ENCODE measurements at regions not wholly inside any gene's neighbourhood (a gene's known extent, or its start where the extent isn't known, plus 50 kb on each side); places are given as distances from the start of the nearest gene placed in this dataset.

GRCh38 chr14:26379951-26380350, 217.9 kb downstream of the NOVA1 start:
- DNase-seq (no peak), FAIRE-seq (no peak)
- no peaks in the 10 kb centered on the region for H3K27me3 ChIP-seq (ENCODE audit: control insufficient read depth in 3 of 3, insufficient read depth in 3 of 3, low read length in 3 of 3)
- no peaks in the 10 kb centered on the region for H3K36me3 ChIP-seq (ENCODE audit: control insufficient read depth in 3 of 3, insufficient read depth in 2 of 3, low read depth in 1 of 3, low read length in 3 of 3)
- H3K4me3 ChIP-seq (ENCODE audit: low read depth in 1 of 3, low read length in 3 of 3): no peak overlapping the region
- peaks cover 3 to 38% (median 7%) of the 10 kb centered on the region in 3 donors for H3K4me1 ChIP-seq (ENCODE audit: control insufficient read depth in 3 of 3, insufficient read depth in 2 of 3, low read depth in 1 of 3, low read length in 2 of 3)
- H3K27ac ChIP-seq (ENCODE audit: low read depth in 1 of 3, low read length in 2 of 3): no peak overlapping the region
- H3K9me3 ChIP-seq (ENCODE audit: control insufficient read depth in 2 of 2, insufficient read depth in 1 of 2, low read depth in 1 of 2, low read length in 1 of 2): no peaks in the 10 kb centered on the region
- 83 to 86% (median 83%) methylated on average over 1 of the region's 1 CpG for WGBS, 3 donors

- Histone ChIP-seq H3K9me3 (ENCODE audit: control insufficient read depth in 2 of 2, insufficient read depth in 1 of 2, low read depth in 1 of 2, low read length in 1 of 2) (no peaks in the 10 kb centered on the region), H3K4me3 (ENCODE audit: low read depth in 1 of 3, low read length in 3 of 3) (no peak overlapping the region), H3K4me1 (ENCODE audit: control insufficient read depth in 3 of 3, insufficient read depth in 2 of 3, low read depth in 1 of 3, low read length in 2 of 3) (peaks cover under 1 to 23% (median 7%) of the 10 kb centered on the region in 3 donors), H3K27me3 (ENCODE audit: control insufficient read depth in 3 of 3, insufficient read depth in 3 of 3, low read length in 3 of 3) (no peaks in the 10 kb centered on the region), H3K27ac (ENCODE audit: low read depth in 1 of 3, low read length in 2 of 3) (no peak overlapping the region), H3K36me3 (ENCODE audit: control insufficient read depth in 3 of 3, insufficient read depth in 2 of 3, low read depth in 1 of 3, low read length in 3 of 3) (no peaks in the 10 kb centered on the region)
- 54 to 60% (median 56%) methylated on average over 5 of the region's 5 CpGs for WGBS, 3 donors
- no peak for DNase-seq
- no peak for FAIRE-seq
Measured at GRCh38 chr14:26377150-26377549, 220.7 kb downstream of the NOVA1 start.

GRCh38 chr14:26370115-26370514, 227.7 kb downstream of the NOVA1 start:
- H3K27me3 ChIP-seq (ENCODE audit: control insufficient read depth in 3 of 3, insufficient read depth in 3 of 3, low read length in 3 of 3): no peaks in the 10 kb centered on the region
- peak; percentile 53 to 89 for DNase-seq
- H3K4me3 ChIP-seq (ENCODE audit: low read depth in 1 of 3, low read length in 3 of 3): no peak overlapping the region
- no peak for FAIRE-seq
- H3K4me1 ChIP-seq (ENCODE audit: control insufficient read depth in 3 of 3, insufficient read depth in 2 of 3, low read depth in 1 of 3, low read length in 2 of 3): peaks cover 0 to 12% (median 2%) of the 10 kb centered on the region in 3 donors
- H3K9me3 ChIP-seq (ENCODE audit: control insufficient read depth in 2 of 2, insufficient read depth in 1 of 2, low read depth in 1 of 2, low read length in 1 of 2): no peaks in the 10 kb centered on the region
- WGBS, 3 donors: 22 to 33% (median 31%) methylated on average over 3 of the region's 3 CpGs
- H3K27ac ChIP-seq (ENCODE audit: low read depth in 1 of 3, low read length in 2 of 3): peak overlapping the region in 1 of 3 donors; percentile 71
- no peaks in the 10 kb centered on the region for H3K36me3 ChIP-seq (ENCODE audit: control insufficient read depth in 3 of 3, insufficient read depth in 2 of 3, low read depth in 1 of 3, low read length in 3 of 3)

- Histone ChIP-seq H3K9me3 (ENCODE audit: control insufficient read depth in 2 of 2, insufficient read depth in 1 of 2, low read depth in 1 of 2, low read length in 1 of 2) (no peaks in the 10 kb centered on the region), H3K36me3 (ENCODE audit: control insufficient read depth in 3 of 3, insufficient read depth in 2 of 3, low read depth in 1 of 3, low read length in 3 of 3) (no peaks in the 10 kb centered on the region), H3K27me3 (ENCODE audit: control insufficient read depth in 3 of 3, insufficient read depth in 3 of 3, low read length in 3 of 3) (no peaks in the 10 kb centered on the region), H3K4me3 (ENCODE audit: low read depth in 1 of 3, low read length in 3 of 3) (no peak overlapping the region), H3K4me1 (ENCODE audit: control insufficient read depth in 3 of 3, insufficient read depth in 2 of 3, low read depth in 1 of 3, low read length in 2 of 3) (peaks cover 0 to 11% (median 0%) of the 10 kb centered on the region in 3 donors), H3K27ac (ENCODE audit: low read depth in 1 of 3, low read length in 2 of 3) (no peak overlapping the region)
- DNase-seq (no peak), FAIRE-seq (no peak)
Measured at GRCh38 chr14:26363689-26364088, 234.1 kb downstream of the NOVA1 start.

- H3K27ac ChIP-seq (ENCODE audit: low read depth in 1 of 3, low read length in 2 of 3): no peak overlapping the region
- no peak for FAIRE-seq
- 88 to 90% (median 88%) methylated on average over 4 of the region's 4 CpGs for WGBS, 3 donors
Measured at GRCh38 chr14:26344596-26344995, 253.2 kb downstream of the NOVA1 start.

GRCh38 chr14:26339381-26339780, 258.5 kb downstream of the NOVA1 start:
- Histone ChIP-seq H3K27me3 (ENCODE audit: control insufficient read depth in 3 of 3, insufficient read depth in 3 of 3, low read length in 3 of 3) (no peaks in the 10 kb centered on the region), H3K4me3 (ENCODE audit: low read depth in 1 of 3, low read length in 3 of 3) (no peak overlapping the region), H3K36me3 (ENCODE audit: control insufficient read depth in 3 of 3, insufficient read depth in 2 of 3, low read depth in 1 of 3, low read length in 3 of 3) (no peaks in the 10 kb centered on the region), H3K27ac (ENCODE audit: low read depth in 1 of 3, low read length in 2 of 3) (no peak overlapping the region), H3K4me1 (ENCODE audit: control insufficient read depth in 3 of 3, insufficient read depth in 2 of 3, low read depth in 1 of 3, low read length in 2 of 3) (no peaks in the 10 kb centered on the region), H3K9me3 (ENCODE audit: control insufficient read depth in 2 of 2, insufficient read depth in 1 of 2, low read depth in 1 of 2, low read length in 1 of 2) (no peaks in the 10 kb centered on the region)
- DNase-seq: no peak
- FAIRE-seq: no peak
- WGBS, 3 donors: 83 to 94% (median 83%) methylated on average over 2 of the region's 2 CpGs

More at GRCh38 chr14:26344596-26344995, 253.2 kb downstream of the NOVA1 start:
- Histone ChIP-seq H3K9me3 (ENCODE audit: control insufficient read depth in 2 of 2, insufficient read depth in 1 of 2, low read depth in 1 of 2, low read length in 1 of 2) (no peaks in the 10 kb centered on the region), H3K36me3 (ENCODE audit: control insufficient read depth in 3 of 3, insufficient read depth in 2 of 3, low read depth in 1 of 3, low read length in 3 of 3) (no peaks in the 10 kb centered on the region), H3K27me3 (ENCODE audit: control insufficient read depth in 3 of 3, insufficient read depth in 3 of 3, low read length in 3 of 3) (no peaks in the 10 kb centered on the region), H3K4me3 (ENCODE audit: low read depth in 1 of 3, low read length in 3 of 3) (no peak overlapping the region), H3K4me1 (ENCODE audit: control insufficient read depth in 3 of 3, insufficient read depth in 2 of 3, low read depth in 1 of 3, low read length in 2 of 3) (peaks cover 0 to 7% (median 0%) of the 10 kb centered on the region in 3 donors)
- DNase-seq: no peak

- H3K4me3 ChIP-seq (ENCODE audit: low read depth in 1 of 3, low read length in 3 of 3): no peak overlapping the region
- H3K9me3 ChIP-seq (ENCODE audit: control insufficient read depth in 2 of 2, insufficient read depth in 1 of 2, low read depth in 1 of 2, low read length in 1 of 2): no peaks in the 10 kb centered on the region
- FAIRE-seq: no peak
- no peaks in the 10 kb centered on the region for H3K36me3 ChIP-seq (ENCODE audit: control insufficient read depth in 3 of 3, insufficient read depth in 2 of 3, low read depth in 1 of 3, low read length in 3 of 3)
- DNase-seq: no peak
- no peak overlapping the region for H3K27ac ChIP-seq (ENCODE audit: low read depth in 1 of 3, low read length in 2 of 3)
- no peaks in the 10 kb centered on the region for H3K4me1 ChIP-seq (ENCODE audit: control insufficient read depth in 3 of 3, insufficient read depth in 2 of 3, low read depth in 1 of 3, low read length in 2 of 3)
- WGBS, 3 donors: 41 to 68% (median 41%) methylated on average over 2 of the region's 2 CpGs
- H3K27me3 ChIP-seq (ENCODE audit: control insufficient read depth in 3 of 3, insufficient read depth in 3 of 3, low read length in 3 of 3): no peaks in the 10 kb centered on the region
Measured at GRCh38 chr14:26338231-26338630, 259.6 kb downstream of the NOVA1 start.

GRCh38 chr14:26334288-26334687, 263.5 kb downstream of the NOVA1 start:
- DNase-seq (no peak), FAIRE-seq (no peak)
- WGBS, 3 donors: 69 to 76% (median 71%) methylated on average over 3 of the region's 3 CpGs

GRCh38 chr14:26332966-26333365, 264.9 kb downstream of the NOVA1 start:
- Histone ChIP-seq H3K27me3 (ENCODE audit: control insufficient read depth in 3 of 3, insufficient read depth in 3 of 3, low read length in 3 of 3) (no peaks in the 10 kb centered on the region), H3K9me3 (ENCODE audit: control insufficient read depth in 2 of 2, insufficient read depth in 1 of 2, low read depth in 1 of 2, low read length in 1 of 2) (no peaks in the 10 kb centered on the region), H3K4me1 (ENCODE audit: control insufficient read depth in 3 of 3, insufficient read depth in 2 of 3, low read depth in 1 of 3, low read length in 2 of 3) (peaks cover 0 to 14% (median 0%) of the 10 kb centered on the region in 3 donors), H3K27ac (ENCODE audit: low read depth in 1 of 3, low read length in 2 of 3) (no peak overlapping the region), H3K4me3 (ENCODE audit: low read depth in 1 of 3, low read length in 3 of 3) (no peak overlapping the region), H3K36me3 (ENCODE audit: control insufficient read depth in 3 of 3, insufficient read depth in 2 of 3, low read depth in 1 of 3, low read length in 3 of 3) (no peaks in the 10 kb centered on the region)
- FAIRE-seq (no peak), DNase-seq (no peak)
- WGBS, 3 donors: 74 to 79% (median 78%) methylated on average over 11 of the region's 11 CpGs

More at GRCh38 chr14:26334288-26334687, 263.5 kb downstream of the NOVA1 start:
- Histone ChIP-seq H3K4me3 (ENCODE audit: low read depth in 1 of 3, low read length in 3 of 3) (no peak overlapping the region), H3K27me3 (ENCODE audit: control insufficient read depth in 3 of 3, insufficient read depth in 3 of 3, low read length in 3 of 3) (no peaks in the 10 kb centered on the region), H3K27ac (ENCODE audit: low read depth in 1 of 3, low read length in 2 of 3) (no peak overlapping the region), H3K36me3 (ENCODE audit: control insufficient read depth in 3 of 3, insufficient read depth in 2 of 3, low read depth in 1 of 3, low read length in 3 of 3) (no peaks in the 10 kb centered on the region), H3K9me3 (ENCODE audit: control insufficient read depth in 2 of 2, insufficient read depth in 1 of 2, low read depth in 1 of 2, low read length in 1 of 2) (no peaks in the 10 kb centered on the region), H3K4me1 (ENCODE audit: control insufficient read depth in 3 of 3, insufficient read depth in 2 of 3, low read depth in 1 of 3, low read length in 2 of 3) (peaks cover 0 to 10% (median 0%) of the 10 kb centered on the region in 3 donors)

All from small intestine (tissue), 7 donors.